OCI-LY1 (cell line): ENCODE measurements at regions not wholly inside any gene's neighbourhood (a gene's known extent, or its start where the extent isn't known, plus 50 kb on each side); places are given as distances from the start of the nearest gene placed in this dataset.
"Not testable (repeated sequence)": the region's sequence is repeated elsewhere in the genome, so short reads cannot be mapped to it uniquely, and the experiment has no call there.

ENCODE experiments used
- H2AFZ ChIP-seq: fragments of 200-600 bp; sonication (generic), shearing (Covaris generic); 2 replicates; pipeline ENCODE4 v1.6.0; 2014; ENCODE audit warnings: antibody characterized with exemption, mild to moderate bottlenecking, low read length
- H3F3A ChIP-seq: fragments of 200-600 bp; sonication (generic), shearing (Covaris generic); 2 replicates; pipeline ENCODE4 v1.6.0; 2014; ENCODE audit warnings: mild to moderate bottlenecking, antibody characterized with exemption, low read length, moderate library complexity; ENCODE audit not compliant: insufficient read depth
- H3K27ac ChIP-seq: fragments of 200-600 bp; sonication (generic); 2 replicates; pipeline ENCODE4 v1.5.1; 2014; ENCODE audit warnings: low read length, mixed run types, mild to moderate bottlenecking, low read depth; ENCODE audit not compliant: poor library complexity, severe bottlenecking
- H3K27me3 ChIP-seq: fragments of 200-600 bp; sonication (generic); 2 replicates; pipeline ENCODE4 v1.6.0; 2014; ENCODE audit warnings: antibody characterized with exemption, mild to moderate bottlenecking, low read length, moderate library complexity; ENCODE audit not compliant: insufficient read depth
- H3K36me3 ChIP-seq: fragments of 200-600 bp; sonication (generic); 2 replicates; pipeline ENCODE4 v1.6.1; 2014; ENCODE audit warnings: mild to moderate bottlenecking, antibody characterized with exemption, low read length, moderate library complexity, mixed read lengths; ENCODE audit not compliant: insufficient read depth
- H3K4me1 ChIP-seq: fragments of 200-600 bp; sonication (generic); 2 replicates; pipeline ENCODE4 v1.5.1; 2014; ENCODE audit warnings: mild to moderate bottlenecking, low read length, moderate library complexity; ENCODE audit not compliant: insufficient read depth, severe bottlenecking
- H3K4me2 ChIP-seq: fragments of 200-600 bp; sonication (generic), shearing (Covaris generic); 2 replicates; pipeline ENCODE4 v1.6.1; 2014; ENCODE audit warnings: low read length
- H3K4me3 ChIP-seq: fragments of 200-600 bp; sonication (generic); 2 replicates; pipeline ENCODE4 v1.5.1; 2014; ENCODE audit warnings: low read length, low read depth, mild to moderate bottlenecking, mixed read lengths; ENCODE audit not compliant: poor library complexity, severe bottlenecking
- H3K79me2 ChIP-seq: fragments of 200-600 bp; shearing (Covaris generic); 2 replicates; pipeline ENCODE4 v1.6.1; 2016; ENCODE audit warnings: mixed run types, low read length, mixed read lengths; ENCODE audit not compliant: insufficient read depth
- H3K9ac ChIP-seq: fragments of 200-600 bp; sonication (generic), shearing (Covaris generic); 2 replicates; pipeline ENCODE4 v1.6.1; 2014; ENCODE audit warnings: mild to moderate bottlenecking, low read length, mixed read lengths
- H3K9me2 ChIP-seq: fragments of 200-600 bp; sonication (generic), shearing (Covaris generic); 2 replicates; pipeline ENCODE4 v1.6.1; 2014; ENCODE audit warnings: low read depth, mild to moderate bottlenecking, low read length, mixed read lengths
- H3K9me3 ChIP-seq: fragments of 200-600 bp; shearing (Covaris generic); 2 replicates; pipeline ENCODE4 v1.6.1; 2014; ENCODE audit warnings: low read length, mixed read lengths
- H4K20me1 ChIP-seq: fragments of 200-600 bp; sonication (generic), shearing (Covaris generic); 2 replicates; pipeline ENCODE4 v1.6.0; 2016; ENCODE audit warnings: mild to moderate bottlenecking, low read length; ENCODE audit not compliant: insufficient read depth
- CTCF ChIP-seq: fragments of 200-600 bp; sonication (generic), shearing (Covaris generic); IDR thresholded peaks from 2 replicates; pipeline ENCODE4 v1.5.1; 2017; ENCODE audit warnings: mild to moderate bottlenecking, antibody characterized with exemption, low read length, moderate library complexity, mixed read lengths
- EZH2 ChIP-seq: fragments of 200-600 bp; sonication (generic), shearing (Covaris generic); IDR thresholded peaks from 2 replicates; pipeline ENCODE4 v1.8.0; 2017; ENCODE audit warnings: borderline replicate concordance, mixed run types, mild to moderate bottlenecking, antibody characterized with exemption, low read length, moderate library complexity, mixed read lengths

GRCh38 chr14:43132441-43132840, 1374.6 kb downstream of the FSCB start:
- Histone ChIP-seq H3K9ac (no peak overlapping the region), H2AFZ (no peak overlapping the region), H3K4me1 (no peaks in the 10 kb centered on the region), H3K27me3 (no peaks in the 10 kb centered on the region), H3K4me2 (no peak overlapping the region), H3K27ac (no peak overlapping the region), H4K20me1 (no peaks in the 10 kb centered on the region), H3K36me3 (no peaks in the 10 kb centered on the region), H3F3A (no peaks in the 10 kb centered on the region), H3K9me2 (no peaks in the 10 kb centered on the region), H3K4me3 (no peak overlapping the region), H3K9me3 (no peaks in the 10 kb centered on the region), H3K79me2 (no peaks in the 10 kb centered on the region)
- TF ChIP-seq CTCF (no peak), EZH2 (no peak)

- H3K36me3 ChIP-seq = not testable (repeated sequence)
Observed at GRCh38 chr14:43128429-43128828, 1378.7 kb downstream of the FSCB start.

GRCh38 chr14:43127874-43128273, 1379.2 kb downstream of the FSCB start:
- not testable (repeated sequence) for H3K4me2 ChIP-seq

More at GRCh38 chr14:43128429-43128828, 1378.7 kb downstream of the FSCB start:
- H3K4me3 ChIP-seq, H3K4me1 ChIP-seq, H3K27ac ChIP-seq, H3K4me2 ChIP-seq, H3F3A ChIP-seq, H3K9ac ChIP-seq, H4K20me1 ChIP-seq, H3K9me2 ChIP-seq, H3K79me2 ChIP-seq, H2AFZ ChIP-seq, H3K27me3 ChIP-seq, H3K9me3 ChIP-seq: not testable (repeated sequence)

GRCh38 chr14:43123544-43123943, 1383.5 kb downstream of the FSCB start:
- no peak overlapping the region for H3K27ac ChIP-seq
- H3K4me1 ChIP-seq = no peaks in the 10 kb centered on the region
- H3K9ac ChIP-seq = no peak overlapping the region
- H2AFZ ChIP-seq = no peak overlapping the region
- H3F3A ChIP-seq = no peaks in the 10 kb centered on the region
- no peaks in the 10 kb centered on the region for H3K27me3 ChIP-seq
- no peaks in the 10 kb centered on the region for H3K36me3 ChIP-seq
- no peaks in the 10 kb centered on the region for H3K9me3 ChIP-seq
- H4K20me1 ChIP-seq = no peaks in the 10 kb centered on the region
- H3K79me2 ChIP-seq = no peaks in the 10 kb centered on the region
- no peak for TF ChIP-seq EZH2
- no peak for TF ChIP-seq CTCF
- no peak overlapping the region for H3K4me3 ChIP-seq
- H3K9me2 ChIP-seq = no peaks in the 10 kb centered on the region
- H3K4me2 ChIP-seq = no peak overlapping the region

More at GRCh38 chr14:43127874-43128273, 1379.2 kb downstream of the FSCB start:
- not testable (repeated sequence) for H3K9me2 ChIP-seq, H2AFZ ChIP-seq, H3K4me3 ChIP-seq, H3F3A ChIP-seq, H3K9me3 ChIP-seq, H3K79me2 ChIP-seq, H3K27ac ChIP-seq, H3K4me1 ChIP-seq, H3K9ac ChIP-seq, H3K27me3 ChIP-seq, H4K20me1 ChIP-seq, H3K36me3 ChIP-seq
